ENCODE measurements at regions not wholly inside any gene's neighbourhood (a gene's known extent, or its start where the extent isn't known, plus 50 kb on each side); places are given as distances from the start of the nearest gene placed in this dataset.
A peak's percentile ranks its signal among the peaks of the same experiment; 100 is the strongest.

GRCh38 chr6:22008248-22008836 is 288.5 kb downstream of the PRL start:
- Histone ChIP-seq H3K9me3 (ENCODE audit: insufficient read depth, low read depth, low read length) (no peaks in the 10 kb centered on the region), H4K20me1 (ENCODE audit: insufficient read depth, low read length) (no peaks in the 10 kb centered on the region), H3K9ac (ENCODE audit: low read length) (no peak overlapping the region), H3K36me3 (ENCODE audit: insufficient read depth, low read length) (no peaks in the 10 kb centered on the region), H2AFZ (ENCODE audit: low read depth, low read length) (no peak overlapping the region), H3K4me2 (ENCODE audit: low read length) (no peak overlapping the region), H3K4me3 (ENCODE audit: insufficient read depth, low read depth, low read length) (no peak overlapping the region), H3K27ac (ENCODE audit: low read depth, low read length) (peak overlapping the region; percentile 23), H3K79me2 (ENCODE audit: insufficient read depth, low read length) (no peaks in the 10 kb centered on the region), H3K4me1 (ENCODE audit: insufficient read depth, low read length) (no peaks in the 10 kb centered on the region), H3K27me3 (ENCODE audit: insufficient read depth, low read length) (no peaks in the 10 kb centered on the region)
- peak overlapping the region; percentile 86 for H3K27ac Mint-ChIP-seq (ENCODE audit: unreplicated experiment)
- no peak for TF ChIP-seq CTCF (IDR thresholded peaks at IDR 0.05; ENCODE audit: insufficient read depth, low read depth, low read length)
- no peak for TF ChIP-seq EZH2 (IDR thresholded peaks at IDR 0.05; ENCODE audit: insufficient read depth, low read length)
- no peak overlapping the region for H3K4me3 Mint-ChIP-seq (ENCODE audit: unreplicated experiment)
- no peaks in the 10 kb centered on the region for H3K36me3 Mint-ChIP-seq (ENCODE audit: low read depth, unreplicated experiment)
- no peaks in the 10 kb centered on the region for H3K27me3 Mint-ChIP-seq (ENCODE audit: low read depth, unreplicated experiment)
- FAIRE-seq (no peak), DNase-seq (ENCODE audit: low read depth) (peak; percentile 66)
- peaks cover 30% of the 10 kb centered on the region for H3K4me1 Mint-ChIP-seq (ENCODE audit: low read depth, unreplicated experiment)
- no peaks in the 10 kb centered on the region for H3K9me3 Mint-ChIP-seq (ENCODE audit: unreplicated experiment)

GRCh38 chr6:22010102-22010501 is 286.7 kb downstream of the PRL start:
- DNase-seq (ENCODE audit: low read depth), result no peak
- no peak overlapping the region for H2AFZ ChIP-seq (ENCODE audit: low read depth, low read length)
- H3K27ac ChIP-seq (ENCODE audit: low read depth, low read length), result no peak overlapping the region
- no peaks in the 10 kb centered on the region for H4K20me1 ChIP-seq (ENCODE audit: insufficient read depth, low read length)
- no peaks in the 10 kb centered on the region for H3K27me3 Mint-ChIP-seq (ENCODE audit: low read depth, unreplicated experiment)
- peak overlapping the region; percentile 20 for H3K27ac Mint-ChIP-seq (ENCODE audit: unreplicated experiment)
- no peaks in the 10 kb centered on the region for H3K9me3 Mint-ChIP-seq (ENCODE audit: unreplicated experiment)
- no peak overlapping the region for H3K4me2 ChIP-seq (ENCODE audit: low read length)
- no peak for FAIRE-seq
- H3K79me2 ChIP-seq (ENCODE audit: insufficient read depth, low read length), result no peaks in the 10 kb centered on the region
- H3K27me3 ChIP-seq (ENCODE audit: insufficient read depth, low read length), result no peaks in the 10 kb centered on the region
- TF ChIP-seq EZH2 (IDR thresholded peaks at IDR 0.05; ENCODE audit: insufficient read depth, low read length) (no peak), CTCF (IDR thresholded peaks at IDR 0.05; ENCODE audit: insufficient read depth, low read depth, low read length) (no peak)
- H3K9me3 ChIP-seq (ENCODE audit: insufficient read depth, low read depth, low read length), result no peaks in the 10 kb centered on the region
- H3K4me1 ChIP-seq (ENCODE audit: insufficient read depth, low read length), result no peaks in the 10 kb centered on the region
- H3K36me3 ChIP-seq (ENCODE audit: insufficient read depth, low read length), result no peaks in the 10 kb centered on the region
- peaks cover 2% of the 10 kb centered on the region for H3K36me3 Mint-ChIP-seq (ENCODE audit: low read depth, unreplicated experiment)
- no peak overlapping the region for H3K4me3 Mint-ChIP-seq (ENCODE audit: unreplicated experiment)
- H3K9ac ChIP-seq (ENCODE audit: low read length), result no peak overlapping the region
- H3K4me1 Mint-ChIP-seq (ENCODE audit: low read depth, unreplicated experiment), result peaks cover 29% of the 10 kb centered on the region
- no peak overlapping the region for H3K4me3 ChIP-seq (ENCODE audit: insufficient read depth, low read depth, low read length)

- no peaks in the 10 kb centered on the region for H3K9me3 ChIP-seq (ENCODE audit: insufficient read depth, low read depth, low read length)
- no peak overlapping the region for H3K4me3 Mint-ChIP-seq (ENCODE audit: unreplicated experiment)
- no peaks in the 10 kb centered on the region for H3K36me3 ChIP-seq (ENCODE audit: insufficient read depth, low read length)
- H4K20me1 ChIP-seq (ENCODE audit: insufficient read depth, low read length), result no peaks in the 10 kb centered on the region
- no peak overlapping the region for H3K4me3 ChIP-seq (ENCODE audit: insufficient read depth, low read depth, low read length)
- no peak overlapping the region for H3K9ac ChIP-seq (ENCODE audit: low read length)
- no peak overlapping the region for H3K4me2 ChIP-seq (ENCODE audit: low read length)
- peaks cover 6% of the 10 kb centered on the region for H3K4me1 Mint-ChIP-seq (ENCODE audit: low read depth, unreplicated experiment)
- peaks cover 2% of the 10 kb centered on the region for H3K36me3 Mint-ChIP-seq (ENCODE audit: low read depth, unreplicated experiment)
- no peaks in the 10 kb centered on the region for H3K9me3 Mint-ChIP-seq (ENCODE audit: unreplicated experiment)
- H3K27ac ChIP-seq (ENCODE audit: low read depth, low read length), result no peak overlapping the region
- H3K27ac Mint-ChIP-seq (ENCODE audit: unreplicated experiment), result peak overlapping the region; percentile 12
- TF ChIP-seq EZH2 (IDR thresholded peaks at IDR 0.05; ENCODE audit: insufficient read depth, low read length) (no peak), CTCF (IDR thresholded peaks at IDR 0.05; ENCODE audit: insufficient read depth, low read depth, low read length) (no peak)
- no peak overlapping the region for H2AFZ ChIP-seq (ENCODE audit: low read depth, low read length)
- H3K27me3 ChIP-seq (ENCODE audit: insufficient read depth, low read length), result no peaks in the 10 kb centered on the region
- H3K79me2 ChIP-seq (ENCODE audit: insufficient read depth, low read length), result no peaks in the 10 kb centered on the region
- H3K27me3 Mint-ChIP-seq (ENCODE audit: low read depth, unreplicated experiment), result no peaks in the 10 kb centered on the region
- FAIRE-seq (no peak), DNase-seq (ENCODE audit: low read depth) (no peak)
- H3K4me1 ChIP-seq (ENCODE audit: insufficient read depth, low read length), result no peaks in the 10 kb centered on the region
Measured at GRCh38 chr6:22015216-22015615, 281.6 kb downstream of the PRL start.
